PFSK-1 (cell line): ENCODE measurements at regions not wholly inside any gene's neighbourhood (a gene's known extent, or its start where the extent isn't known, plus 50 kb on each side); places are given as distances from the start of the nearest gene placed in this dataset.

Source experiments
- POLR2AphosphoS5 ChIP-seq: IDR thresholded peaks from 2 replicates; pipeline ENCODE4 v1.6.1; 2012; ENCODE audit warnings: low read depth, mild to moderate bottlenecking, control low read depth, low read length, moderate library complexity
- REST ChIP-seq, 2 experiments: IDR thresholded peaks; 2 replicates each; pipeline versions ENCODE4 v1.6.1 to v1.8.0; 2011 to 2012; ENCODE audit warnings: low read depth in 2 of 2, low read length in 2 of 2, control low read depth in 1 of 2, inconsistent platforms in 1 of 2, mild to moderate bottlenecking in 1 of 2, moderate library complexity in 1 of 2; ENCODE audit not compliant: insufficient read depth in 1 of 2
- SIN3A ChIP-seq: IDR thresholded peaks from 2 replicates; pipeline ENCODE4 v1.6.1; 2012; ENCODE audit warnings: mild to moderate bottlenecking, low read length, moderate library complexity, borderline replicate concordance; ENCODE audit not compliant: insufficient read depth
- TAF1 ChIP-seq: IDR thresholded peaks from 2 replicates; pipeline ENCODE4 v1.6.1; 2012; ENCODE audit warnings: low read length, control low read depth, borderline replicate concordance; ENCODE audit not compliant: insufficient read depth

GRCh38 chr9:119768266-119768665, 399.0 kb upstream of the BRINP1 start:
- TF ChIP-seq REST (IDR thresholded peaks at IDR 0.05; ENCODE audit: insufficient read depth in 1 of 2, low read depth in 2 of 2, low read length in 2 of 2) (no peak), POLR2AphosphoS5 (no peak), SIN3A (no peak), TAF1 (no peak)
